ENCODE measurements at regions not wholly inside any gene's neighbourhood (a gene's known extent, or its start where the extent isn't known, plus 50 kb on each side); places are given as distances from the start of the nearest gene placed in this dataset.

GRCh38 chr2:2502201-2502549 is 171.1 kb upstream of the MYT1L start:
- Histone ChIP-seq H2AFZ (ENCODE audit: low read length) (no peak overlapping the region), H3K4me2 (ENCODE audit: low read depth, low read length) (no peak overlapping the region), H3K79me2 (ENCODE audit: low read length) (no peaks in the 10 kb centered on the region), H3K36me3 (replicated peaks; ENCODE audit: insufficient read depth, low read length) (no peaks in the 10 kb centered on the region), H3K27me3 (replicated peaks; ENCODE audit: insufficient read depth, low read length) (no peaks in the 10 kb centered on the region), H3K4me1 (ENCODE audit: low read length) (no peaks in the 10 kb centered on the region), H3K9ac (ENCODE audit: low read length) (no peak overlapping the region), H4K20me1 (ENCODE audit: insufficient read depth, low read length) (no peaks in the 10 kb centered on the region), H3K9me2 (replicated peaks; ENCODE audit: insufficient read depth, low read length) (no peaks in the 10 kb centered on the region), H3K4me3 (ENCODE audit: low read length) (no peak overlapping the region), H3K9me3 (replicated peaks; ENCODE audit: insufficient read depth, low read length) (no peaks in the 10 kb centered on the region), H3K27ac (ENCODE audit: low read length) (no peak overlapping the region), H3F3A (ENCODE audit: insufficient read depth, low read length) (no peaks in the 10 kb centered on the region)
- TF ChIP-seq EZH2phosphoT487 (IDR thresholded peaks at IDR 0.05; ENCODE audit: low read length) (no peak), EZH2 (optimal IDR thresholded peaks at IDR 0.05; ENCODE audit: low read depth, low read length) (no peak), CTCF (IDR thresholded peaks at IDR 0.05; ENCODE audit: low read length) (no peak)
- DNase-seq, result no peak

- H3F3A ChIP-seq (ENCODE audit: insufficient read depth, low read length), result no peaks in the 10 kb centered on the region
- no peaks in the 10 kb centered on the region for H3K4me1 ChIP-seq (ENCODE audit: low read length)
- H3K9ac ChIP-seq (ENCODE audit: low read length), result no peak overlapping the region
- H3K9me2 ChIP-seq (replicated peaks; ENCODE audit: insufficient read depth, low read length), result no peaks in the 10 kb centered on the region
- H3K9me3 ChIP-seq (replicated peaks; ENCODE audit: insufficient read depth, low read length), result no peaks in the 10 kb centered on the region
- H3K27me3 ChIP-seq (replicated peaks; ENCODE audit: insufficient read depth, low read length), result no peaks in the 10 kb centered on the region
- H3K27ac ChIP-seq (ENCODE audit: low read length), result no peak overlapping the region
- no peak overlapping the region for H3K4me2 ChIP-seq (ENCODE audit: low read depth, low read length)
- no peak overlapping the region for H3K4me3 ChIP-seq (ENCODE audit: low read length)
- H2AFZ ChIP-seq (ENCODE audit: low read length), result no peak overlapping the region
- no peaks in the 10 kb centered on the region for H3K79me2 ChIP-seq (ENCODE audit: low read length)
- DNase-seq, result no peak
- no peaks in the 10 kb centered on the region for H4K20me1 ChIP-seq (ENCODE audit: insufficient read depth, low read length)
- TF ChIP-seq CTCF (IDR thresholded peaks at IDR 0.05; ENCODE audit: low read length) (no peak), EZH2 (optimal IDR thresholded peaks at IDR 0.05; ENCODE audit: low read depth, low read length) (no peak), EZH2phosphoT487 (IDR thresholded peaks at IDR 0.05; ENCODE audit: low read length) (no peak)
- no peaks in the 10 kb centered on the region for H3K36me3 ChIP-seq (replicated peaks; ENCODE audit: insufficient read depth, low read length)
Measured at GRCh38 chr2:2501454-2502200, 170.6 kb upstream of the MYT1L start.

- no peak overlapping the region for H2AFZ ChIP-seq (ENCODE audit: low read length)
- TF ChIP-seq EZH2 (optimal IDR thresholded peaks at IDR 0.05; ENCODE audit: low read depth, low read length), result no peak
- no peak for TF ChIP-seq EZH2phosphoT487 (IDR thresholded peaks at IDR 0.05; ENCODE audit: low read length)
- TF ChIP-seq CTCF (IDR thresholded peaks at IDR 0.05; ENCODE audit: low read length), result no peak
- no peak overlapping the region for H3K4me3 ChIP-seq (ENCODE audit: low read length)
- no peaks in the 10 kb centered on the region for H3K9me2 ChIP-seq (replicated peaks; ENCODE audit: insufficient read depth, low read length)
- H3K79me2 ChIP-seq (ENCODE audit: low read length), result no peaks in the 10 kb centered on the region
- no peaks in the 10 kb centered on the region for H3F3A ChIP-seq (ENCODE audit: insufficient read depth, low read length)
- H3K4me2 ChIP-seq (ENCODE audit: low read depth, low read length), result no peak overlapping the region
- H3K36me3 ChIP-seq (replicated peaks; ENCODE audit: insufficient read depth, low read length), result no peaks in the 10 kb centered on the region
- no peaks in the 10 kb centered on the region for H4K20me1 ChIP-seq (ENCODE audit: insufficient read depth, low read length)
- DNase-seq, result no peak
- no peak overlapping the region for H3K27ac ChIP-seq (ENCODE audit: low read length)
- no peaks in the 10 kb centered on the region for H3K9me3 ChIP-seq (replicated peaks; ENCODE audit: insufficient read depth, low read length)
- H3K4me1 ChIP-seq (ENCODE audit: low read length), result no peaks in the 10 kb centered on the region
- H3K27me3 ChIP-seq (replicated peaks; ENCODE audit: insufficient read depth, low read length), result no peaks in the 10 kb centered on the region
- no peak overlapping the region for H3K9ac ChIP-seq (ENCODE audit: low read length)
Measured at GRCh38 chr2:2495606-2496005, 164.5 kb upstream of the MYT1L start.

Measured in MM.1S (cell line).